Muscle of back (tissue), 3 donors: ENCODE measurements at regions not wholly inside any gene's neighbourhood (a gene's known extent, or its start where the extent isn't known, plus 50 kb on each side); places are given as distances from the start of the nearest gene placed in this dataset.
"Not testable (repeated sequence)": the region's sequence is repeated elsewhere in the genome, so short reads cannot be mapped to it uniquely, and the experiment has no call there.

Experiments
- DNase-seq, 3 donors: peaks; one replicate each; pipeline versions ENCODE4 v3.0.0 to v3.0.0-alpha.2; 2013

GRCh38 chr16:88148078-88148477, 196.8 kb downstream of the BANP start:
- DNase-seq, result not testable (repeated sequence)

- not testable (repeated sequence) for DNase-seq
Measured at GRCh38 chr16:88148682-88149081, 197.4 kb downstream of the BANP start.

GRCh38 chr16:88149158-88149603, 197.9 kb downstream of the BANP start:
- not testable (repeated sequence) for DNase-seq

GRCh38 chr16:88149663-88150062, 198.4 kb downstream of the BANP start:
- DNase-seq, result not testable (repeated sequence)

GRCh38 chr16:88150456-88151128, 199.4 kb downstream of the BANP start:
- not testable (repeated sequence) for DNase-seq

- peak in 1 of 3 donors; percentile 58 for DNase-seq
Measured at GRCh38 chr16:88151129-88151499, 199.9 kb downstream of the BANP start.

GRCh38 chr16:88151859-88152843, 200.9 kb downstream of the BANP start:
- peak; percentile 36 to 93 (median 81) for DNase-seq

- DNase-seq, result peak in 1 of 3 donors; percentile 51
Measured at GRCh38 chr16:88152879-88153278, 201.6 kb downstream of the BANP start.

GRCh38 chr16:88153516-88153915, 202.3 kb downstream of the BANP start:
- DNase-seq, result not testable (repeated sequence)

GRCh38 chr16:88154886-88155285, 203.7 kb downstream of the BANP start:
- not testable (repeated sequence) for DNase-seq

GRCh38 chr16:88155681-88156080, 204.4 kb downstream of the BANP start:
- DNase-seq, result not testable (repeated sequence)

GRCh38 chr16:88156640-88157283, 205.5 kb downstream of the BANP start:
- DNase-seq, result not testable (repeated sequence)

GRCh38 chr16:88157686-88158085, 206.5 kb downstream of the BANP start:
- not testable (repeated sequence) for DNase-seq

- DNase-seq, result not testable (repeated sequence)
Measured at GRCh38 chr16:88158256-88159045, 207.2 kb downstream of the BANP start.

GRCh38 chr16:88159046-88159896, 208.0 kb downstream of the BANP start:
- DNase-seq, result not testable (repeated sequence)

- DNase-seq, result not testable (repeated sequence)
Measured at GRCh38 chr16:88159897-88160335, 208.7 kb downstream of the BANP start.

GRCh38 chr16:88161191-88161590, 210.0 kb downstream of the BANP start:
- DNase-seq, result peak in 1 of 3 donors; percentile 56

GRCh38 chr16:88161623-88162275, 210.5 kb downstream of the BANP start:
- DNase-seq, result peak; percentile 20 to 69 (median 33)

GRCh38 chr16:88162778-88163177, 211.5 kb downstream of the BANP start:
- DNase-seq, result not testable (repeated sequence)
